Stimulated activated naive CD8-positive, alpha-beta T cell treated with anti-CD3 and anti-CD28 coated beads, Interleukin-15, amount 100 ng/mL, for 72 hours (primary cell): ENCODE measurements at regions not wholly inside any gene's neighbourhood (a gene's known extent, or its start where the extent isn't known, plus 50 kb on each side); places are given as distances from the start of the nearest gene placed in this dataset.

ENCODE experiments used
- ATAC-seq: fragments of 150-1000 bp; cut with Tn5 transposase; 2 replicates; pipeline ENCODE4 v1.10.0; 2021; ENCODE audit warnings: mild to moderate bottlenecking, moderate library complexity
- DNase-seq, 2 donors: peaks; one replicate each; pipeline ENCODE4 v3.0.0; 2021 to 2022
- H3K27ac Mint-ChIP-seq, 2 donors: one replicate each; pipeline ENCODE4 v1.8.0; 2022; ENCODE audit warnings: mild to moderate bottlenecking in 2 of 2, mixed read lengths in 2 of 2, moderate library complexity in 2 of 2
- H3K27me3 Mint-ChIP-seq: one replicate; pipeline ENCODE4 v1.8.0; 2022; ENCODE audit warnings: mixed read lengths
- H3K4me1 Mint-ChIP-seq: one replicate; pipeline ENCODE4 v1.8.0; 2022; ENCODE audit warnings: mild to moderate bottlenecking, mixed read lengths
- H3K4me3 Mint-ChIP-seq, 2 donors: one replicate each; pipeline ENCODE4 v1.8.0; 2022; ENCODE audit warnings: mild to moderate bottlenecking in 2 of 2, mixed read lengths in 2 of 2, moderate library complexity in 1 of 2
- H3K9me3 Mint-ChIP-seq, 2 donors: one replicate each; pipeline ENCODE4 v1.8.0; 2022; ENCODE audit warnings: mixed read lengths in 2 of 2

GRCh38 chr11:109480251-109480650, 58.3 kb downstream of the C11orf87 start:
- no peak overlapping the region for H3K27ac Mint-ChIP-seq
- no peaks in the 10 kb centered on the region for H3K27me3 Mint-ChIP-seq
- H3K4me1 Mint-ChIP-seq = no peaks in the 10 kb centered on the region
- no peak for ATAC-seq
- no peak for DNase-seq
- H3K9me3 Mint-ChIP-seq = no peaks in the 10 kb centered on the region
- H3K4me3 Mint-ChIP-seq = no peak overlapping the region

GRCh38 chr11:109486129-109486528, 64.1 kb downstream of the C11orf87 start:
- no peaks in the 10 kb centered on the region for H3K4me1 Mint-ChIP-seq
- DNase-seq = no peak
- ATAC-seq = no peak
- H3K27ac Mint-ChIP-seq = no peak overlapping the region
- no peak overlapping the region for H3K4me3 Mint-ChIP-seq
- H3K9me3 Mint-ChIP-seq = no peaks in the 10 kb centered on the region
- no peaks in the 10 kb centered on the region for H3K27me3 Mint-ChIP-seq

- H3K4me3 Mint-ChIP-seq = no peak overlapping the region
- H3K9me3 Mint-ChIP-seq = peaks cover 0 to 3% of the 10 kb centered on the region in 2 donors
- DNase-seq (no peak), ATAC-seq (no peak)
- no peaks in the 10 kb centered on the region for H3K4me1 Mint-ChIP-seq
- H3K27me3 Mint-ChIP-seq = no peaks in the 10 kb centered on the region
- H3K27ac Mint-ChIP-seq = no peak overlapping the region
Measured at GRCh38 chr11:109490953-109491635, 69.1 kb downstream of the C11orf87 start.

- no peaks in the 10 kb centered on the region for H3K9me3 Mint-ChIP-seq
- ATAC-seq (no peak), DNase-seq (no peak)
- H3K27ac Mint-ChIP-seq = no peak overlapping the region
- H3K4me1 Mint-ChIP-seq = no peaks in the 10 kb centered on the region
- H3K4me3 Mint-ChIP-seq = no peak overlapping the region
- H3K27me3 Mint-ChIP-seq = no peaks in the 10 kb centered on the region
Measured at GRCh38 chr11:109506115-109506514, 84.1 kb downstream of the C11orf87 start.

GRCh38 chr11:109507331-109507730, 85.3 kb downstream of the C11orf87 start:
- ATAC-seq = no peak
- no peak for DNase-seq
- Mint-ChIP-seq H3K27ac (no peak overlapping the region), H3K4me1 (no peaks in the 10 kb centered on the region), H3K4me3 (no peak overlapping the region), H3K27me3 (no peaks in the 10 kb centered on the region), H3K9me3 (no peaks in the 10 kb centered on the region)

GRCh38 chr11:109507836-109508561, 86.0 kb downstream of the C11orf87 start:
- Mint-ChIP-seq H3K27me3 (no peaks in the 10 kb centered on the region), H3K9me3 (no peaks in the 10 kb centered on the region), H3K4me3 (no peak overlapping the region), H3K4me1 (no peaks in the 10 kb centered on the region), H3K27ac (no peak overlapping the region)
- ATAC-seq (no peak), DNase-seq (no peak)

GRCh38 chr11:109508943-109509342, 87.0 kb downstream of the C11orf87 start:
- Mint-ChIP-seq H3K27ac (no peak overlapping the region), H3K27me3 (no peaks in the 10 kb centered on the region), H3K9me3 (no peaks in the 10 kb centered on the region), H3K4me3 (no peak overlapping the region), H3K4me1 (no peaks in the 10 kb centered on the region)
- ATAC-seq (no peak), DNase-seq (no peak)

GRCh38 chr11:109510316-109510715, 88.3 kb downstream of the C11orf87 start:
- Mint-ChIP-seq H3K4me3 (no peak overlapping the region), H3K27me3 (no peaks in the 10 kb centered on the region), H3K4me1 (no peaks in the 10 kb centered on the region), H3K27ac (no peak overlapping the region), H3K9me3 (peaks cover 5 to 8% of the 10 kb centered on the region in 2 donors)
- DNase-seq = no peak
- ATAC-seq = no peak

GRCh38 chr11:109511598-109511997, 89.6 kb downstream of the C11orf87 start:
- H3K27ac Mint-ChIP-seq = no peak overlapping the region
- DNase-seq (no peak), ATAC-seq (no peak)
- no peak overlapping the region for H3K4me3 Mint-ChIP-seq
- no peaks in the 10 kb centered on the region for H3K4me1 Mint-ChIP-seq
- H3K27me3 Mint-ChIP-seq = no peaks in the 10 kb centered on the region
- peaks cover 5 to 8% of the 10 kb centered on the region in 2 donors for H3K9me3 Mint-ChIP-seq

- H3K9me3 Mint-ChIP-seq = peaks cover 5 to 8% of the 10 kb centered on the region in 2 donors
- no peaks in the 10 kb centered on the region for H3K27me3 Mint-ChIP-seq
- H3K4me1 Mint-ChIP-seq = no peaks in the 10 kb centered on the region
- no peak for DNase-seq
- ATAC-seq = no peak
- H3K27ac Mint-ChIP-seq = no peak overlapping the region
- H3K4me3 Mint-ChIP-seq = no peak overlapping the region
Measured at GRCh38 chr11:109512249-109512648, 90.3 kb downstream of the C11orf87 start.

- H3K4me1 Mint-ChIP-seq = no peaks in the 10 kb centered on the region
- DNase-seq (no peak), ATAC-seq (no peak)
- peaks cover 5 to 8% of the 10 kb centered on the region in 2 donors for H3K9me3 Mint-ChIP-seq
- no peak overlapping the region for H3K4me3 Mint-ChIP-seq
- no peaks in the 10 kb centered on the region for H3K27me3 Mint-ChIP-seq
- H3K27ac Mint-ChIP-seq = no peak overlapping the region
Measured at GRCh38 chr11:109512680-109513079, 90.7 kb downstream of the C11orf87 start.

GRCh38 chr11:109514313-109515018, 92.5 kb downstream of the C11orf87 start:
- H3K27ac Mint-ChIP-seq = no peak overlapping the region
- ATAC-seq (no peak), DNase-seq (no peak)
- no peak overlapping the region for H3K4me3 Mint-ChIP-seq
- peaks cover 5 to 8% of the 10 kb centered on the region in 2 donors for H3K9me3 Mint-ChIP-seq
- H3K4me1 Mint-ChIP-seq = no peaks in the 10 kb centered on the region
- no peaks in the 10 kb centered on the region for H3K27me3 Mint-ChIP-seq

GRCh38 chr11:109519253-109519652, 97.3 kb downstream of the C11orf87 start:
- Mint-ChIP-seq H3K9me3 (peaks cover 10 to 23% of the 10 kb centered on the region in 2 donors), H3K27me3 (no peaks in the 10 kb centered on the region), H3K4me1 (no peaks in the 10 kb centered on the region), H3K27ac (no peak overlapping the region), H3K4me3 (no peak overlapping the region)
- DNase-seq (no peak), ATAC-seq (no peak)

GRCh38 chr11:109521571-109522086, 99.6 kb downstream of the C11orf87 start:
- Mint-ChIP-seq H3K9me3 (peaks cover 5 to 17% of the 10 kb centered on the region in 2 donors), H3K4me1 (no peaks in the 10 kb centered on the region), H3K4me3 (no peak overlapping the region), H3K27me3 (no peaks in the 10 kb centered on the region), H3K27ac (no peak overlapping the region)
- ATAC-seq (no peak), DNase-seq (no peak)

- no peak overlapping the region for H3K27ac Mint-ChIP-seq
- H3K4me3 Mint-ChIP-seq = no peak overlapping the region
- DNase-seq (no peak), ATAC-seq (no peak)
- peaks cover 5 to 17% of the 10 kb centered on the region in 2 donors for H3K9me3 Mint-ChIP-seq
- H3K27me3 Mint-ChIP-seq = no peaks in the 10 kb centered on the region
- H3K4me1 Mint-ChIP-seq = no peaks in the 10 kb centered on the region
Measured at GRCh38 chr11:109522116-109522755, 100.2 kb downstream of the C11orf87 start.
